Thoracic aorta (tissue), 2 donors: ENCODE measurements at regions not wholly inside any gene's neighbourhood (a gene's known extent, or its start where the extent isn't known, plus 50 kb on each side); places are given as distances from the start of the nearest gene placed in this dataset.

Experiments used
- ATAC-seq: fragments of 150-250 bp; one replicate; pipeline ENCODE4 v1.8.0; 2017; ENCODE audit warnings: low read depth; ENCODE audit not compliant: insufficient number of reproducible peaks, low FRiP score
- DNase-seq: peaks from one replicate; pipeline ENCODE4 v3.0.0-alpha.2; 2020; ENCODE audit warnings: low spot score
- H3K27ac ChIP-seq, 2 donors: fragments of 200-600 bp; sonication (generic); 1 replicate in 1 of 2; 2 replicates in 1 of 2; pipeline ENCODE4 v1.5.1; 2016; ENCODE audit warnings: mild to moderate bottlenecking in 2 of 2, moderate library complexity in 2 of 2
- H3K27me3 ChIP-seq: fragments of 200-600 bp; sonication (generic); replicated peaks from 2 replicates; pipeline ENCODE4 v1.6.0; 2016; ENCODE audit warnings: mild to moderate bottlenecking; ENCODE audit not compliant: insufficient read depth
- H3K36me3 ChIP-seq: fragments of 200-600 bp; sonication (generic); one replicate; pipeline ENCODE4 v1.5.1; 2016
- H3K4me1 ChIP-seq, 2 donors: fragments of 200-600 bp; sonication (generic); 1 replicate in 1 of 2; 2 replicates in 1 of 2; pipeline versions ENCODE4 v1.5.1 to v1.6.0; 2016; ENCODE audit warnings: low read depth in 2 of 2, mild to moderate bottlenecking in 1 of 2; ENCODE audit not compliant: control insufficient read depth in 1 of 2
- H3K4me3 ChIP-seq: fragments of 200-600 bp; sonication (generic); 2 replicates; pipeline ENCODE4 v1.5.1; 2016; ENCODE audit warnings: mild to moderate bottlenecking
- H3K9me3 ChIP-seq: fragments of 200-600 bp; sonication (generic); 2 replicates; pipeline ENCODE4 v1.5.1; 2016
- TF ChIP-seq, protein P1 (sequence below): fragments of 200-600 bp; sonication (generic); IDR thresholded peaks from one replicate; pipeline ENCODE4 v1.5.1; 2019; ENCODE audit warnings: antibody characterized with exemption

DNA sequence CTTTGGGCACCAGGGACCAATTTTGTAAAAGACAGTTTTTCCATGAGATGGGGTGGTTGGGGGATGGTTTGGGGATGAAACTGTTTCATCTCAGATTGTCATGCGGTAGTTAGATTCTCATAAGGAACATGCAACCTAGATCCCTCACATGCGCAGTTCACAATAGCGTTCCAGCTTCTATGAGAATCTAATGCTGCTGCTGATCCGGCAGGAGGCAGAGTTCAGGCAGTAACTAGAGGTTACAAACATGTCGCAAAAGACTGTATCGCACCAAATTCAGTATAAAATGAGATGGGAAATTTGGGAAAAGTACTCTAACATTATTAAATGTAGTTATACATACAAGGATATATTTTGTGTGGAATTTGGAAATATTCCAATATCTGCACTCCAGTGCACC lies 213.2 kb upstream of the LRFN5 start:
- no peak overlapping the region for H3K27ac ChIP-seq
- no peaks in the 10 kb centered on the region for H3K4me1 ChIP-seq
- no peak for DNase-seq
- H3K4me3 ChIP-seq, result no peak overlapping the region
- no peaks in the 10 kb centered on the region for H3K36me3 ChIP-seq
- H3K27me3 ChIP-seq, result no peaks in the 10 kb centered on the region
- H3K9me3 ChIP-seq, result no peaks in the 10 kb centered on the region
- ATAC-seq, result no peak
- TF ChIP-seq, protein P1, sequence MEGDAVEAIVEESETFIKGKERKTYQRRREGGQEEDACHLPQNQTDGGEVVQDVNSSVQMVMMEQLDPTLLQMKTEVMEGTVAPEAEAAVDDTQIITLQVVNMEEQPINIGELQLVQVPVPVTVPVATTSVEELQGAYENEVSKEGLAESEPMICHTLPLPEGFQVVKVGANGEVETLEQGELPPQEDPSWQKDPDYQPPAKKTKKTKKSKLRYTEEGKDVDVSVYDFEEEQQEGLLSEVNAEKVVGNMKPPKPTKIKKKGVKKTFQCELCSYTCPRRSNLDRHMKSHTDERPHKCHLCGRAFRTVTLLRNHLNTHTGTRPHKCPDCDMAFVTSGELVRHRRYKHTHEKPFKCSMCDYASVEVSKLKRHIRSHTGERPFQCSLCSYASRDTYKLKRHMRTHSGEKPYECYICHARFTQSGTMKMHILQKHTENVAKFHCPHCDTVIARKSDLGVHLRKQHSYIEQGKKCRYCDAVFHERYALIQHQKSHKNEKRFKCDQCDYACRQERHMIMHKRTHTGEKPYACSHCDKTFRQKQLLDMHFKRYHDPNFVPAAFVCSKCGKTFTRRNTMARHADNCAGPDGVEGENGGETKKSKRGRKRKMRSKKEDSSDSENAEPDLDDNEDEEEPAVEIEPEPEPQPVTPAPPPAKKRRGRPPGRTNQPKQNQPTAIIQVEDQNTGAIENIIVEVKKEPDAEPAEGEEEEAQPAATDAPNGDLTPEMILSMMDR, result no peak

DNA sequence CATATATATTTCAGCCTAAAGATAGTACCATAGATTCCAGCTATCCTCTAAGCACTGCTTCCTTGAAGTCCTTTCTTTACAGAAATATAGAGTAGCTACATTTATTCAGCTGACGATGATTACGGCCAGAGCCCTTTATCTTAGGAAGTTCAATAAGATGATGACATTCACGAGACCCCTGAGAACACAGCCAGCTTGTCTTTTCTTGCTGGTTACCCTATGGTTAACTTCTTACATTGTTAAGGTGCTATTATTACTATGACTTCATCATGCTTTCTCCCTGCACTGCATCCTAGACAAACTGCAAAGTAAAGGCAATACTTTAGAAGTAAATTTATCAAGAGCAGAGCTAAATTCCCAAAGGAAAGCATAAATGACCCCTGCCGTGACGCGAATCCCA lies 214.4 kb upstream of the LRFN5 start:
- H3K4me3 ChIP-seq, result no peak overlapping the region
- no peak for DNase-seq
- H3K27me3 ChIP-seq, result no peaks in the 10 kb centered on the region
- H3K9me3 ChIP-seq, result no peaks in the 10 kb centered on the region
- no peak for ATAC-seq
- H3K36me3 ChIP-seq, result no peaks in the 10 kb centered on the region
- H3K4me1 ChIP-seq, result no peaks in the 10 kb centered on the region
- TF ChIP-seq, protein P1, result no peak
- no peak overlapping the region for H3K27ac ChIP-seq

DNA sequence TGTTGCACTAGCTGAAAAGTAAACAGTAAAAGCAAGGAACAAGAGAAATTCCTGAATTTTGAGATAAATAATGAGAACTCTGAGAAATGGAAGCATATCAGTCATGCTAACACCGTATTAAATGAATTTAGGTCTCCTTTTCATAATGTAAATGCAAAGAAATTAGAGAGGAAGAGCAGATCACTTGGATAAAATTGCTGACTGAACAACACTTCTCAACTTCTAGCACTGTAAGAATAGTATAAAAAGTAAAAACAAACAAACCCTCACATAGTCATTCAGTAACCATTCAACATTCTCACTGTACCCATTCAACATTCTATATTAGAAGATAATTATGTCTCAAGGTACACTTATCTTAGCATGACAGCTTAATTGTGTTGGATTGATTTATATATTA lies 217.3 kb upstream of the LRFN5 start:
- Histone ChIP-seq H3K36me3 (no peaks in the 10 kb centered on the region), H3K27ac (no peak overlapping the region), H3K4me1 (no peaks in the 10 kb centered on the region), H3K9me3 (no peaks in the 10 kb centered on the region), H3K4me3 (no peak overlapping the region), H3K27me3 (no peaks in the 10 kb centered on the region)
- ATAC-seq (no peak), DNase-seq (no peak)
- TF ChIP-seq, protein P1, result no peak

DNA sequence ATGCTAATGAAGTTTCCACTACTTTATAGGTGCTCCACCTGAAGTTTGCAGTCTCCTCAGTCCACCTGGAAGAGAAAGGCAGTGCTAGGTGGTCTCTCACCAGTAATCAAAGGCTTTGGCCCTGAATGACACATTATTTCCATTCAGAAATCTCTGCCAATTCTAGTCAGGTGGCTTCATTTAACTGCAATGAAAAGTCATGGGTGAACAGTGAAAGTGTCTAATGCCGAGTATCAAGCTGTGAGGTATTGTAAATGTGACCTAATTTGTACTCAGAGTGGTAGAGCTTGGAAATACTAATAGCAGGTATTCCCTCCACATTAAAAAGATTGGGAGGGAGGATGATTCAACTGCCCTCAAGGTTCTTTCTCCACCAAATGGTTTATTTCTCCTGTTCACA lies 220.9 kb upstream of the LRFN5 start:
- Histone ChIP-seq H3K27ac (no peak overlapping the region), H3K36me3 (no peaks in the 10 kb centered on the region), H3K27me3 (no peaks in the 10 kb centered on the region), H3K9me3 (no peaks in the 10 kb centered on the region), H3K4me3 (no peak overlapping the region), H3K4me1 (no peaks in the 10 kb centered on the region)
- TF ChIP-seq, protein P1, result no peak
- DNase-seq, result no peak
- ATAC-seq, result no peak

DNA sequence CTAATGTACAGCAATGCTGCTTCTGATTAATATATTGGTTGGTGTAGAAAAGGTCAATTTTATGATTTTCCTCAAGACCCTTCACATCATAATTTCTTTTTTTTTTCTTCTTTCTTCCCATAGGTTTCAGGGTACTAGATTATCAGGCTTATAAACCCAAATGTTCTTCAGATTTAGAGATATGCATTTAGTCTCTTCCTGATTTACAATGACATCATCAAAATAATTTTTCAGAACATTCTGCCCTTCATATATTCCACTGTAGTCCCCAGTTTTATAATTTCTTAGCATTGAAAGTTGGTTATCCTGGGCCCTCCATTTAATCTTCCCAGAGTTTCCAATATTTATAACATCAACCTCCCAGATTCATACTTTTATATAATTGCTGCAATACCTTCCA lies 226.7 kb upstream of the LRFN5 start:
- DNase-seq (no peak), ATAC-seq (no peak)
- TF ChIP-seq, protein P1, result no peak
- H3K27me3 ChIP-seq, result no peaks in the 10 kb centered on the region
- H3K4me3 ChIP-seq, result no peak overlapping the region
- H3K9me3 ChIP-seq, result no peaks in the 10 kb centered on the region
- H3K4me1 ChIP-seq, result no peaks in the 10 kb centered on the region
- no peak overlapping the region for H3K27ac ChIP-seq
- no peaks in the 10 kb centered on the region for H3K36me3 ChIP-seq
